ENCODE measurements at regions not wholly inside any gene's neighbourhood (a gene's known extent, or its start where the extent isn't known, plus 50 kb on each side); places are given as distances from the start of the nearest gene placed in this dataset.

DNA sequence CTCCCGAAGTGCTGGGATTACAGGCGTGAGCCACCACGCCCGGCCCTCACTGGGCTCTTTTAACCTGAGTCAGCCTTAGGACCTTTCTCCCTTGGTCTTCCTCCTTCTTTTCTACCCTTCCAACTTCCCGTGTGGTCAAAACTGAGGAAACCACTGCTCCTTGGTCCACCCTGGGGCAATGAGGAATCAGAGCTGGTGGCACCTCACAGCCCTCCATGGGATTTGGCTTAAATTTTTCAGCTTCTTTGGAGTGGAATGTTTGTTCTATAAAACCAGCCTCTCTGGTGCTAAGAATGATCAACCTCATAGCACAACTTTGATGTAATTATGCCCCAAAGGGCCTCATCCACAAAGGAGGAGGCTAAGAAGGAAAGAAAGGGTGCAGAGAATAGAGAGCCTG is 76.6 kb upstream of the CFAP20DC start:
- in situ Hi-C loops (cut with MboI), result no loop called here
- ChIA-PET SMC1A (ENCODE audit: uncharacterized antibody, unreplicated experiment) (no interaction called here), RAD21 (ENCODE audit: unreplicated experiment) (no interaction called here), POLR2A (no interaction called here), CTCF (no interaction called here)
- WGBS (ENCODE audit: insufficient coverage, insufficient replicate concordance, low lambda C conversion rate, missing lambda C conversion rate), result 55% methylated on average over 5 of the region's 5 CpGs
- no peak for ATAC-seq
- Histone ChIP-seq H3K4me1 (ENCODE audit: control insufficient read depth, insufficient read depth, low read length) (no peaks in the 10 kb centered on the region), H3K79me2 (ENCODE audit: control insufficient read depth, insufficient read depth, low read length) (no peaks in the 10 kb centered on the region), H3K27me3 (replicated peaks in 1 of 2; ENCODE audit: control insufficient read depth in 2 of 2, insufficient read depth in 2 of 2, low read length in 1 of 2) (0 out of 4 replicates have a peak, but pooled peaks cover 0 to 3% of the 10 kb centered on the region in 2 experiments), H3K4me3 (no peak overlapping the region), H3K9ac (ENCODE audit: control insufficient read depth, insufficient read depth, low read length) (no peak overlapping the region), H2AFZ (ENCODE audit: control insufficient read depth, low read depth, low read length) (no peak overlapping the region), H3K36me3 (ENCODE audit: control insufficient read depth in 2 of 2, insufficient read depth in 2 of 2, low read length in 1 of 2) (no peaks in the 10 kb centered on the region), H3K9me3 (replicated peaks; ENCODE audit: control insufficient read depth, insufficient read depth, low read length) (no peaks in the 10 kb centered on the region), H3K4me2 (ENCODE audit: control insufficient read depth, insufficient read depth) (no peak overlapping the region), H4K20me1 (ENCODE audit: control insufficient read depth, insufficient read depth) (no peaks in the 10 kb centered on the region), H3K27ac (ENCODE audit: control insufficient read depth, insufficient read depth) (no peak overlapping the region)
- intact Hi-C loops (cut with micrococcal nuclease; ENCODE audit: unreplicated experiment), result no loop called here
- BruUV-seq (replicated peaks), result no TSS peak
- TF ChIP-seq CBX5 (IDR thresholded peaks at IDR 0.05; ENCODE audit: low read depth) (no peak), IRF4 (IDR thresholded peaks at IDR 0.05; ENCODE audit: low read depth, low read length) (no peak), BCL11A (IDR thresholded peaks at IDR 0.05; ENCODE audit: low read depth, low read length) (no peak), RAD21 (IDR thresholded peaks at IDR 0.05; ENCODE audit: insufficient read depth, low read depth, low read length) (no peak), LARP7 (IDR thresholded peaks at IDR 0.05) (no peak), BRCA1 (IDR thresholded peaks at IDR 0.05; ENCODE audit: low read depth, low read length) (no peak), YY1 (IDR thresholded peaks at IDR 0.05; ENCODE audit: low read depth, low read length) (no peak), CREB1 (IDR thresholded peaks at IDR 0.05; ENCODE audit: low read depth) (no peak), ZZZ3 (IDR thresholded peaks at IDR 0.05; ENCODE audit: control insufficient read depth, insufficient read length, low read depth) (no peak), SMAD5 (IDR thresholded peaks at IDR 0.05; ENCODE audit: low read depth) (no peak), GABPA (IDR thresholded peaks at IDR 0.05; ENCODE audit: low read depth) (no peak), PAX8 (IDR thresholded peaks at IDR 0.05) (no peak), RFX5 (IDR thresholded peaks at IDR 0.05; ENCODE audit: low read depth, low read length) (no peak)
- TF ChIP-seq, protein P1, sequence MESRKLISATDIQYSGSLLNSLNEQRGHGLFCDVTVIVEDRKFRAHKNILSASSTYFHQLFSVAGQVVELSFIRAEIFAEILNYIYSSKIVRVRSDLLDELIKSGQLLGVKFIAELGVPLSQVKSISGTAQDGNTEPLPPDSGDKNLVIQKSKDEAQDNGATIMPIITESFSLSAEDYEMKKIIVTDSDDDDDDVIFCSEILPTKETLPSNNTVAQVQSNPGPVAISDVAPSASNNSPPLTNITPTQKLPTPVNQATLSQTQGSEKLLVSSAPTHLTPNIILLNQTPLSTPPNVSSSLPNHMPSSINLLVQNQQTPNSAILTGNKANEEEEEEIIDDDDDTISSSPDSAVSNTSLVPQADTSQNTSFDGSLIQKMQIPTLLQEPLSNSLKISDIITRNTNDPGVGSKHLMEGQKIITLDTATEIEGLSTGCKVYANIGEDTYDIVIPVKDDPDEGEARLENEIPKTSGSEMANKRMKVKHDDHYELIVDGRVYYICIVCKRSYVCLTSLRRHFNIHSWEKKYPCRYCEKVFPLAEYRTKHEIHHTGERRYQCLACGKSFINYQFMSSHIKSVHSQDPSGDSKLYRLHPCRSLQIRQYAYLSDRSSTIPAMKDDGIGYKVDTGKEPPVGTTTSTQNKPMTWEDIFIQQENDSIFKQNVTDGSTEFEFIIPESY (IDR thresholded peaks at IDR 0.05), result no peak
- TF ChIP-seq, protein P2, sequence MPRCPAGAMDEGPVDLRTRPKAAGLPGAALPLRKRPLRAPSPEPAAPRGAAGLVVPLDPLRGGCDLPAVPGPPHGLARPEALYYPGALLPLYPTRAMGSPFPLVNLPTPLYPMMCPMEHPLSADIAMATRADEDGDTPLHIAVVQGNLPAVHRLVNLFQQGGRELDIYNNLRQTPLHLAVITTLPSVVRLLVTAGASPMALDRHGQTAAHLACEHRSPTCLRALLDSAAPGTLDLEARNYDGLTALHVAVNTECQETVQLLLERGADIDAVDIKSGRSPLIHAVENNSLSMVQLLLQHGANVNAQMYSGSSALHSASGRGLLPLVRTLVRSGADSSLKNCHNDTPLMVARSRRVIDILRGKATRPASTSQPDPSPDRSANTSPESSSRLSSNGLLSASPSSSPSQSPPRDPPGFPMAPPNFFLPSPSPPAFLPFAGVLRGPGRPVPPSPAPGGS (IDR thresholded peaks at IDR 0.05; ENCODE audit: borderline replicate concordance, insufficient read depth, low read depth, low read length, poor library complexity, severe bottlenecking), result no peak
- TF ChIP-seq, protein P3, sequence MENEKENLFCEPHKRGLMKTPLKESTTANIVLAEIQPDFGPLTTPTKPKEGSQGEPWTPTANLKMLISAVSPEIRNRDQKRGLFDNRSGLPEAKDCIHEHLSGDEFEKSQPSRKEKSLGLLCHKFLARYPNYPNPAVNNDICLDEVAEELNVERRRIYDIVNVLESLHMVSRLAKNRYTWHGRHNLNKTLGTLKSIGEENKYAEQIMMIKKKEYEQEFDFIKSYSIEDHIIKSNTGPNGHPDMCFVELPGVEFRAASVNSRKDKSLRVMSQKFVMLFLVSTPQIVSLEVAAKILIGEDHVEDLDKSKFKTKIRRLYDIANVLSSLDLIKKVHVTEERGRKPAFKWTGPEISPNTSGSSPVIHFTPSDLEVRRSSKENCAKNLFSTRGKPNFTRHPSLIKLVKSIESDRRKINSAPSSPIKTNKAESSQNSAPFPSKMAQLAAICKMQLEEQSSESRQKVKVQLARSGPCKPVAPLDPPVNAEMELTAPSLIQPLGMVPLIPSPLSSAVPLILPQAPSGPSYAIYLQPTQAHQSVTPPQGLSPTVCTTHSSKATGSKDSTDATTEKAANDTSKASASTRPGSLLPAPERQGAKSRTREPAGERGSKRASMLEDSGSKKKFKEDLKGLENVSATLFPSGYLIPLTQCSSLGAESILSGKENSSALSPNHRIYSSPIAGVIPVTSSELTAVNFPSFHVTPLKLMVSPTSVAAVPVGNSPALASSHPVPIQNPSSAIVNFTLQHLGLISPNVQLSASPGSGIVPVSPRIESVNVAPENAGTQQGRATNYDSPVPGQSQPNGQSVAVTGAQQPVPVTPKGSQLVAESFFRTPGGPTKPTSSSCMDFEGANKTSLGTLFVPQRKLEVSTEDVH (IDR thresholded peaks at IDR 0.05; ENCODE audit: low read depth, partially characterized antibody), result no peak
- FAIRE-seq, result no peak
- DNase-seq (ENCODE audit: low read depth, low spot score), result no peak
